ENCODE measurements at regions not wholly inside any gene's neighbourhood (a gene's known extent, or its start where the extent isn't known, plus 50 kb on each side); places are given as distances from the start of the nearest gene placed in this dataset.
"Not testable (repeated sequence)": the region's sequence is repeated elsewhere in the genome, so short reads cannot be mapped to it uniquely, and the experiment has no call there.

- no peak for DNase-seq
These were observed 258.9 kb downstream of the COL12A1 start for GRCh38 chr6:74946961-74947360.

- DNase-seq, result no peak
These were observed 263.7 kb downstream of the COL12A1 start for GRCh38 chr6:74942130-74942529.

- no peak for DNase-seq
These were observed 264.4 kb downstream of the COL12A1 start for GRCh38 chr6:74941424-74941823.

- no peak for DNase-seq
These were observed 265.9 kb downstream of the COL12A1 start for GRCh38 chr6:74939721-74940620.

GRCh38 chr6:74939151-74939708, 266.6 kb downstream of the COL12A1 start:
- DNase-seq, result no peak

- DNase-seq, result no peak
These were observed 267.9 kb downstream of the COL12A1 start for GRCh38 chr6:74937936-74938335.

- no peak for DNase-seq
These were observed 269.0 kb downstream of the COL12A1 start for GRCh38 chr6:74936886-74937285.

GRCh38 chr6:74932232-74932888, 273.5 kb downstream of the COL12A1 start:
- no peak for DNase-seq

- DNase-seq, result no peak
These were observed 274.3 kb downstream of the COL12A1 start for GRCh38 chr6:74931558-74931957.

GRCh38 chr6:74928203-74928602, 277.6 kb downstream of the COL12A1 start:
- DNase-seq, result no peak

- no peak for DNase-seq
These were observed 278.6 kb downstream of the COL12A1 start for GRCh38 chr6:74927299-74927698.

- no peak for DNase-seq
These were observed 280.2 kb downstream of the COL12A1 start for GRCh38 chr6:74925683-74926082.

- DNase-seq, result no peak
These were observed 291.0 kb downstream of the COL12A1 start for GRCh38 chr6:74914888-74915287.

GRCh38 chr6:74912234-74912633, 293.6 kb downstream of the COL12A1 start:
- no peak for DNase-seq

- no peak for DNase-seq
These were observed 303.0 kb downstream of the COL12A1 start for GRCh38 chr6:74902846-74903245.

GRCh38 chr6:74902089-74902488, 303.8 kb downstream of the COL12A1 start:
- no peak for DNase-seq

- DNase-seq, result no peak
These were observed 304.3 kb downstream of the COL12A1 start for GRCh38 chr6:74901576-74901975.

GRCh38 chr6:74899416-74899815, 306.4 kb downstream of the COL12A1 start:
- no peak for DNase-seq

GRCh38 chr6:74892091-74892490, 313.8 kb downstream of the COL12A1 start:
- DNase-seq, result no peak

GRCh38 chr6:74891349-74891831, 314.5 kb downstream of the COL12A1 start:
- DNase-seq, result no peak

- no peak for DNase-seq
These were observed 316.2 kb downstream of the COL12A1 start for GRCh38 chr6:74889635-74890034.

GRCh38 chr6:74888741-74889140, 317.1 kb downstream of the COL12A1 start:
- not testable (repeated sequence) for DNase-seq

- DNase-seq, result no peak
These were observed 325.9 kb downstream of the COL12A1 start for GRCh38 chr6:74879976-74880375.

GRCh38 chr6:74879234-74879633, 326.6 kb downstream of the COL12A1 start:
- no peak for DNase-seq

All from NCI-H1048 (cell line).